PC-9 (cell line): ENCODE measurements at regions not wholly inside any gene's neighbourhood (a gene's known extent, or its start where the extent isn't known, plus 50 kb on each side); places are given as distances from the start of the nearest gene placed in this dataset.

Experiments used
- EZH2 ChIP-seq: fragments of 200-600 bp; sonication (generic); IDR thresholded peaks from 2 replicates; pipeline ENCODE4 v1.8.0; 2017; ENCODE audit warnings: antibody characterized with exemption, low read depth
- TF ChIP-seq, protein P1 (sequence below): fragments of 200-600 bp; sonication (generic); conservative IDR thresholded peaks from 2 replicates; pipeline ENCODE4 v1.6.1; 2017; ENCODE audit warnings: mixed run types, antibody characterized with exemption, mild to moderate bottlenecking, moderate library complexity

DNA sequence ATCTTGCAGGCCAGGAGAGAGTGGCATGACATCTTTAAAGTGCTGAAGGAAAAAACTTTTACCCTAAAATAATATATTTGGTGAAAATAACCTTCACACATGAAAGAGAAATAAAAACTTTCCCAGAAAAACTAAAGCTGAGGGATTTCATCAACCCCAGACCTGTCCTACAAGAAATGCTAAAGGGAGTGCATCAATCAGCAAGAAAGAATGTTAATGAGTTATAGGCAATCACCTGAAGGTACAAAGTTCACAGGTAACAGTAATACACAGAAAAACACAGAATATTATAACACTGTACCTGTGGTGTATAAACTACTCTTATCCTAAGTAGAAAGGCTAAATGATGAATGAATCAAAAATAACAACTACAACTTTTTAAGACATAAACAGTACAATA, 249.2 kb upstream of the PKN2 start:
- TF ChIP-seq, protein P1, sequence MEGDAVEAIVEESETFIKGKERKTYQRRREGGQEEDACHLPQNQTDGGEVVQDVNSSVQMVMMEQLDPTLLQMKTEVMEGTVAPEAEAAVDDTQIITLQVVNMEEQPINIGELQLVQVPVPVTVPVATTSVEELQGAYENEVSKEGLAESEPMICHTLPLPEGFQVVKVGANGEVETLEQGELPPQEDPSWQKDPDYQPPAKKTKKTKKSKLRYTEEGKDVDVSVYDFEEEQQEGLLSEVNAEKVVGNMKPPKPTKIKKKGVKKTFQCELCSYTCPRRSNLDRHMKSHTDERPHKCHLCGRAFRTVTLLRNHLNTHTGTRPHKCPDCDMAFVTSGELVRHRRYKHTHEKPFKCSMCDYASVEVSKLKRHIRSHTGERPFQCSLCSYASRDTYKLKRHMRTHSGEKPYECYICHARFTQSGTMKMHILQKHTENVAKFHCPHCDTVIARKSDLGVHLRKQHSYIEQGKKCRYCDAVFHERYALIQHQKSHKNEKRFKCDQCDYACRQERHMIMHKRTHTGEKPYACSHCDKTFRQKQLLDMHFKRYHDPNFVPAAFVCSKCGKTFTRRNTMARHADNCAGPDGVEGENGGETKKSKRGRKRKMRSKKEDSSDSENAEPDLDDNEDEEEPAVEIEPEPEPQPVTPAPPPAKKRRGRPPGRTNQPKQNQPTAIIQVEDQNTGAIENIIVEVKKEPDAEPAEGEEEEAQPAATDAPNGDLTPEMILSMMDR, result no peak
- TF ChIP-seq EZH2, result no peak
